WTC11 (cell line): ENCODE measurements at regions not wholly inside any gene's neighbourhood (a gene's known extent, or its start where the extent isn't known, plus 50 kb on each side); places are given as distances from the start of the nearest gene placed in this dataset.
"Not testable (repeated sequence)": the region's sequence is repeated elsewhere in the genome, so short reads cannot be mapped to it uniquely, and the experiment has no call there.

Experiments used
- ATF2 ChIP-seq: sonication (generic); formaldehyde crosslinking; IDR thresholded peaks from 2 replicates; pipeline ENCODE4 v1.8.1; 2022; ENCODE audit warnings: low read depth, missing genetic modification reagents, borderline replicate concordance
- CTCF ChIP-seq: fragments of 200-600 bp; IDR thresholded peaks from 2 replicates; pipeline ENCODE4 v1.8.0; 2022; ENCODE audit warnings: antibody characterized with exemption
- KAT7 ChIP-seq: sonication (generic); formaldehyde crosslinking; IDR thresholded peaks from 2 replicates; pipeline ENCODE4 v1.8.1; 2023; ENCODE audit warnings: missing genetic modification reagents, mild to moderate bottlenecking, borderline replicate concordance
- PRDM15 ChIP-seq: sonication (generic); formaldehyde crosslinking; IDR thresholded peaks from 2 replicates; pipeline ENCODE4 v1.8.0; 2022; ENCODE audit warnings: missing genetic modification reagents
- USF1 ChIP-seq: sonication (generic); formaldehyde crosslinking; IDR thresholded peaks from 2 replicates; pipeline ENCODE4 v1.8.0; 2022; ENCODE audit warnings: mild to moderate bottlenecking, missing genetic modification reagents
- USF2 ChIP-seq: sonication (generic); formaldehyde crosslinking; IDR thresholded peaks from 2 replicates; pipeline ENCODE4 v1.8.1; 2023; ENCODE audit warnings: mild to moderate bottlenecking, missing genetic modification reagents, moderate library complexity

GRCh38 chr14:106658066-106658860 is 1131.9 kb downstream of the TMEM121 start:
- TF ChIP-seq PRDM15; ATF2 (CRISPR knock-in tag); USF1 (CRISPR knock-in tag); USF2 (CRISPR knock-in tag); KAT7 (CRISPR knock-in tag); CTCF: not testable (repeated sequence)
